ENCODE measurements at regions not wholly inside any gene's neighbourhood (a gene's known extent, or its start where the extent isn't known, plus 50 kb on each side); places are given as distances from the start of the nearest gene placed in this dataset.
"Not testable (repeated sequence)": the region's sequence is repeated elsewhere in the genome, so short reads cannot be mapped to it uniquely, and the experiment has no call there.

DNA sequence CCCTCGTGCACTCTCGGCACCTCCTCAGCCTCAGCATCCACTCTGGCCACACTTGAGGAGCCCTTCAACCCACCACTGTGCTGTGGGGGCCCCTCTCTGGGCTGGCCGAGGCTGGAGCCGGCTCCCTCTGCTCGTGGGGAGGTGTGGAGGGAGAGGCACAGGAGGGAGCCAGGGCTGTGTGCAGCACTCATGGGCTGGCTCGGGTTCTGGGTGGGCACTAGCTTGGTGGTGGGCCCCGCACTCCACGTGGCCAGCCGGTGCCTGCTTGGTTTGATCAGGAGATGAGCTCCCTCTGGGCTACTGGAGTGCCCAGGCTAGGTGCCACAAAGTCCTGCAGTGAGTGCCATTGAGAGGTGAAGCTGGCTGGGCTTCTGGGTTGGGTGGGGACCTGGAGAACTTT lies 949.4 kb upstream of the GJE1 start:
- no peak overlapping the region for H3K4me2 ChIP-seq (ENCODE audit: low read depth, low read length, poor library complexity, severe bottlenecking)
- H3K27ac ChIP-seq (ENCODE audit: low read length) = no peak overlapping the region
- no peaks in the 10 kb centered on the region for H3K9me2 ChIP-seq (replicated peaks; ENCODE audit: insufficient read depth, low read length)
- DNase-seq = no peak
- H3K79me2 ChIP-seq (ENCODE audit: low read length) = no peaks in the 10 kb centered on the region
- H3K9ac ChIP-seq (ENCODE audit: low read length) = no peak overlapping the region
- no peaks in the 10 kb centered on the region for H4K20me1 ChIP-seq (ENCODE audit: insufficient read depth, low read depth, low read length)
- no peaks in the 10 kb centered on the region for H3K27me3 ChIP-seq (ENCODE audit: low read length)
- no peaks in the 10 kb centered on the region for H3K9me3 ChIP-seq (ENCODE audit: low read length)
- no peaks in the 10 kb centered on the region for H3K36me3 ChIP-seq (ENCODE audit: insufficient read depth, low read length)
- H2AFZ ChIP-seq (ENCODE audit: low read length) = no peak overlapping the region
- no peaks in the 10 kb centered on the region for H3K4me1 ChIP-seq (ENCODE audit: low read length)
- no peak overlapping the region for H3K4me3 ChIP-seq (ENCODE audit: low read length)

- not testable (repeated sequence) for H3K27ac ChIP-seq (ENCODE audit: low read length); H3K4me2 ChIP-seq (ENCODE audit: low read depth, low read length, poor library complexity, severe bottlenecking); H3K36me3 ChIP-seq (ENCODE audit: insufficient read depth, low read length); H3K4me3 ChIP-seq (ENCODE audit: low read length); H2AFZ ChIP-seq (ENCODE audit: low read length); H3K9me2 ChIP-seq (replicated peaks; ENCODE audit: insufficient read depth, low read length); H3K9ac ChIP-seq (ENCODE audit: low read length); H4K20me1 ChIP-seq (ENCODE audit: insufficient read depth, low read depth, low read length); H3K79me2 ChIP-seq (ENCODE audit: low read length); H3K9me3 ChIP-seq (ENCODE audit: low read length); DNase-seq; H3K27me3 ChIP-seq (ENCODE audit: low read length); H3K4me1 ChIP-seq (ENCODE audit: low read length)
Measured at GRCh38 chr6:141175458-141175857, 957.3 kb upstream of the GJE1 start.

DNA sequence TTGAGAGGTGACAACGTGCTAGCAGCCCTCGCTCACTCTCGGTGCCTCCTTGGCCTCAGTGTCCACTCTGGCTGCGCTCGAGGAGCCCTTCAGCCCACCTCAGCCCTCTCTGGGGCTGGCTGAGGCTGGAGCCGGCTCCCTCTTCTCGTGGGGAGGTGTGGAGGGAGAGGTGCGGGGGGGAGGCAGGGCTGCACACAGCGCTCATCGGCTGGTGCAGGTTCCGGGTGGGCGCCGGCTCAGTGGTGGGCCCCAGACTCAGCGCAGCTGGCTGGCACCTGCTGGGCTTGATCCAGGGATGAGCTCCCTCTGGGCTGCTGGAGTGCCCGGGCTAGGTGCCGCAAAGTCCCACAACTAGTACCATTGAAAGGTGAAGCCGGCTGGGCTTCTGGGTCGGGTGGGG lies 957.8 kb upstream of the GJE1 start:
- Histone ChIP-seq H3K4me3 (ENCODE audit: low read length) (no peak overlapping the region), H3K9me2 (replicated peaks; ENCODE audit: insufficient read depth, low read length) (no peaks in the 10 kb centered on the region), H3K36me3 (ENCODE audit: insufficient read depth, low read length) (no peaks in the 10 kb centered on the region), H3K27me3 (ENCODE audit: low read length) (no peaks in the 10 kb centered on the region), H3K9me3 (ENCODE audit: low read length) (no peaks in the 10 kb centered on the region), H3K79me2 (ENCODE audit: low read length) (no peaks in the 10 kb centered on the region), H3K4me2 (ENCODE audit: low read depth, low read length, poor library complexity, severe bottlenecking) (no peak overlapping the region), H3K27ac (ENCODE audit: low read length) (no peak overlapping the region), H4K20me1 (ENCODE audit: insufficient read depth, low read depth, low read length) (no peaks in the 10 kb centered on the region), H2AFZ (ENCODE audit: low read length) (no peak overlapping the region), H3K4me1 (ENCODE audit: low read length) (no peaks in the 10 kb centered on the region), H3K9ac (ENCODE audit: low read length) (no peak overlapping the region)
- no peak for DNase-seq

DNA sequence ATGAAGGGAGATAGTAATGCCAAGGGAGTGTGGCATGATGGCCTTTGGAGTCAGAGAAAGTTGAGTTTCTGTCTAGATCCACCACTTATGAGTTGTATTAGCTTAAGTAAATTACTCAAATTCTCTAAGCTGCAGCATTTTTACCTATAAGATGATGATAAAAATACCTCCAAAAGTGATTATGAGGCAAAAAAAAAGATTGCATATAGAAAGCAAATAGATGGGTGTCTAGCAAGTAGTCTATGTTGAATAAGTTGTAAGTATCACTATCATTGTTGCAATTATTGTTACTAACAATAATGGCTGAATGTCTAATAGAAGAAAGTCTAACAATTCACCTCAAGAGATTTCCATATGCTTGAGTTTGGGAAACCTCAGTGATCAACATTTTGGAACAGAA lies 959.2 kb upstream of the GJE1 start:
- H3K9ac ChIP-seq (ENCODE audit: low read length) = no peak overlapping the region
- no peaks in the 10 kb centered on the region for H3K27me3 ChIP-seq (ENCODE audit: low read length)
- H3K36me3 ChIP-seq (ENCODE audit: insufficient read depth, low read length) = no peaks in the 10 kb centered on the region
- H3K27ac ChIP-seq (ENCODE audit: low read length) = no peak overlapping the region
- no peaks in the 10 kb centered on the region for H3K9me2 ChIP-seq (replicated peaks; ENCODE audit: insufficient read depth, low read length)
- H3K79me2 ChIP-seq (ENCODE audit: low read length) = no peaks in the 10 kb centered on the region
- H3K4me1 ChIP-seq (ENCODE audit: low read length) = no peaks in the 10 kb centered on the region
- no peak overlapping the region for H3K4me3 ChIP-seq (ENCODE audit: low read length)
- no peak overlapping the region for H2AFZ ChIP-seq (ENCODE audit: low read length)
- H3K4me2 ChIP-seq (ENCODE audit: low read depth, low read length, poor library complexity, severe bottlenecking) = no peak overlapping the region
- no peaks in the 10 kb centered on the region for H3K9me3 ChIP-seq (ENCODE audit: low read length)
- no peaks in the 10 kb centered on the region for H4K20me1 ChIP-seq (ENCODE audit: insufficient read depth, low read depth, low read length)
- no peak for DNase-seq

- H3K79me2 ChIP-seq (ENCODE audit: low read length) = no peaks in the 10 kb centered on the region
- H4K20me1 ChIP-seq (ENCODE audit: insufficient read depth, low read depth, low read length) = no peaks in the 10 kb centered on the region
- H3K4me1 ChIP-seq (ENCODE audit: low read length) = no peaks in the 10 kb centered on the region
- H3K27me3 ChIP-seq (ENCODE audit: low read length) = no peaks in the 10 kb centered on the region
- no peak overlapping the region for H3K4me3 ChIP-seq (ENCODE audit: low read length)
- H3K27ac ChIP-seq (ENCODE audit: low read length) = no peak overlapping the region
- H3K9ac ChIP-seq (ENCODE audit: low read length) = no peak overlapping the region
- H3K9me3 ChIP-seq (ENCODE audit: low read length) = no peaks in the 10 kb centered on the region
- no peak for DNase-seq
- no peak overlapping the region for H2AFZ ChIP-seq (ENCODE audit: low read length)
- H3K9me2 ChIP-seq (replicated peaks; ENCODE audit: insufficient read depth, low read length) = no peaks in the 10 kb centered on the region
- no peak overlapping the region for H3K4me2 ChIP-seq (ENCODE audit: low read depth, low read length, poor library complexity, severe bottlenecking)
- no peaks in the 10 kb centered on the region for H3K36me3 ChIP-seq (ENCODE audit: insufficient read depth, low read length)
Measured at GRCh38 chr6:141169419-141169818, 963.3 kb upstream of the GJE1 start.

DNA sequence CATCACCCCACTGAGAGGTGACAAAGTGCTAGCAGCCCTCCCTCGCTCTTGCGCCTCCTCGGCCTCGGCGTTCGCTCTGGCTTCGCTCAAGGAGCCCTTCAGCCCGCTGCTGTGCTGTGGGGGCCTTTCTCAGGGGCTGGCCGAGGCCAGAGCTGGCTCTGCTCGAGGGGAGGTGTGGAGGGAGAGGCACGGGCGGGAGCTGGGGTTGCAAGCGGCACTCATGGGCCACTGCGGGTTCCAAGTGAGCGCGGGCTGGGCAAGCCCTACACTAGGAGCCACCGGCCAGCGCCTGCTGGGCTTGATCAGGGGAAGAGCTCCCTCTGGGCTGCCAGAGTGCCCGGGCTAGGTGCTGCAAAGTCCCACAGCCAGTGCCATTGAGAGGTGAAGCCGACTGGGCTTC lies 964.8 kb upstream of the GJE1 start:
- Histone ChIP-seq H3K36me3 (ENCODE audit: insufficient read depth, low read length) (no peaks in the 10 kb centered on the region), H3K27ac (ENCODE audit: low read length) (no peak overlapping the region), H4K20me1 (ENCODE audit: insufficient read depth, low read depth, low read length) (no peaks in the 10 kb centered on the region), H3K79me2 (ENCODE audit: low read length) (no peaks in the 10 kb centered on the region), H3K9ac (ENCODE audit: low read length) (no peak overlapping the region), H3K9me2 (replicated peaks; ENCODE audit: insufficient read depth, low read length) (no peaks in the 10 kb centered on the region), H3K4me3 (ENCODE audit: low read length) (no peak overlapping the region), H3K4me2 (ENCODE audit: low read depth, low read length, poor library complexity, severe bottlenecking) (no peak overlapping the region), H2AFZ (ENCODE audit: low read length) (no peak overlapping the region), H3K9me3 (ENCODE audit: low read length) (no peaks in the 10 kb centered on the region), H3K4me1 (ENCODE audit: low read length) (no peaks in the 10 kb centered on the region), H3K27me3 (ENCODE audit: low read length) (no peaks in the 10 kb centered on the region)
- DNase-seq = no peak

GRCh38 chr6:141165002-141165665 lies 967.6 kb upstream of the GJE1 start:
- H3K27me3 ChIP-seq (ENCODE audit: low read length) = no peaks in the 10 kb centered on the region
- H2AFZ ChIP-seq (ENCODE audit: low read length) = no peak overlapping the region
- no peak for DNase-seq
- no peaks in the 10 kb centered on the region for H3K9me2 ChIP-seq (replicated peaks; ENCODE audit: insufficient read depth, low read length)
- no peaks in the 10 kb centered on the region for H3K36me3 ChIP-seq (ENCODE audit: insufficient read depth, low read length)
- H3K27ac ChIP-seq (ENCODE audit: low read length) = no peak overlapping the region
- H3K79me2 ChIP-seq (ENCODE audit: low read length) = no peaks in the 10 kb centered on the region
- no peaks in the 10 kb centered on the region for H4K20me1 ChIP-seq (ENCODE audit: insufficient read depth, low read depth, low read length)
- H3K4me2 ChIP-seq (ENCODE audit: low read depth, low read length, poor library complexity, severe bottlenecking) = no peak overlapping the region
- H3K9me3 ChIP-seq (ENCODE audit: low read length) = no peaks in the 10 kb centered on the region
- no peak overlapping the region for H3K9ac ChIP-seq (ENCODE audit: low read length)
- no peaks in the 10 kb centered on the region for H3K4me1 ChIP-seq (ENCODE audit: low read length)
- no peak overlapping the region for H3K4me3 ChIP-seq (ENCODE audit: low read length)

GRCh38 chr6:141164042-141164743 lies 968.5 kb upstream of the GJE1 start:
- Histone ChIP-seq H2AFZ (ENCODE audit: low read length) (no peak overlapping the region), H3K36me3 (ENCODE audit: insufficient read depth, low read length) (no peaks in the 10 kb centered on the region), H3K4me1 (ENCODE audit: low read length) (no peaks in the 10 kb centered on the region), H3K9ac (ENCODE audit: low read length) (no peak overlapping the region), H3K4me3 (ENCODE audit: low read length) (no peak overlapping the region), H3K79me2 (ENCODE audit: low read length) (no peaks in the 10 kb centered on the region), H4K20me1 (ENCODE audit: insufficient read depth, low read depth, low read length) (no peaks in the 10 kb centered on the region), H3K4me2 (ENCODE audit: low read depth, low read length, poor library complexity, severe bottlenecking) (no peak overlapping the region), H3K9me3 (ENCODE audit: low read length) (no peaks in the 10 kb centered on the region), H3K27ac (ENCODE audit: low read length) (no peak overlapping the region), H3K27me3 (ENCODE audit: low read length) (no peaks in the 10 kb centered on the region), H3K9me2 (replicated peaks; ENCODE audit: insufficient read depth, low read length) (no peaks in the 10 kb centered on the region)
- no peak for DNase-seq

Measured in Karpas-422 (cell line).